ENCODE measurements at regions not wholly inside any gene's neighbourhood (a gene's known extent, or its start where the extent isn't known, plus 50 kb on each side); places are given as distances from the start of the nearest gene placed in this dataset.

- no peak for TF ChIP-seq SUZ12 (IDR thresholded peaks at IDR 0.05)
- TF ChIP-seq BHLHE40 (IDR thresholded peaks at IDR 0.05; ENCODE audit: borderline replicate concordance): no peak
- TF ChIP-seq SP1 (IDR thresholded peaks at IDR 0.05): no peak
- TF ChIP-seq TARDBP (IDR thresholded peaks at IDR 0.05): no peak
- TF ChIP-seq FOXK2 (IDR thresholded peaks at IDR 0.05): no peak
- TF ChIP-seq LEF1 (IDR thresholded peaks at IDR 0.05; ENCODE audit: borderline replicate concordance): no peak
- no peak for TF ChIP-seq PKNOX1 (IDR thresholded peaks at IDR 0.05)
- TF ChIP-seq FOXA1 (IDR thresholded peaks at IDR 0.05): no peak
- TF ChIP-seq FOXM1 (IDR thresholded peaks at IDR 0.05; ENCODE audit: borderline replicate concordance): no peak
- TF ChIP-seq NFRKB (IDR thresholded peaks at IDR 0.05): no peak
- TF ChIP-seq L3MBTL2 (conservative IDR thresholded peaks at IDR 0.05): no peak
Measured at GRCh38 chr2:48134704-48135103, 179.8 kb upstream of the FOXN2 start.

Measured in HEK293T (cell line).